HG03045 (cell line): ENCODE measurements at regions not wholly inside any gene's neighbourhood (a gene's known extent, or its start where the extent isn't known, plus 50 kb on each side); places are given as distances from the start of the nearest gene placed in this dataset.

Experiments used
- ATAC-seq: cut with Tn5 transposase; IDR thresholded peaks from one replicate; pipeline ENCODE4 v1.9.1; 2021; ENCODE audit warnings: mild to moderate bottlenecking, moderate library complexity; ENCODE audit not compliant: unreplicated experiment

GRCh38 chr10:84768132-84768531, 439.7 kb downstream of the CCSER2 start:
- no peak for ATAC-seq

GRCh38 chr10:84770824-84771223, 442.4 kb downstream of the CCSER2 start:
- no peak for ATAC-seq

- no peak for ATAC-seq
Observed at GRCh38 chr10:84783386-84783785, 455.0 kb downstream of the CCSER2 start.

DNA sequence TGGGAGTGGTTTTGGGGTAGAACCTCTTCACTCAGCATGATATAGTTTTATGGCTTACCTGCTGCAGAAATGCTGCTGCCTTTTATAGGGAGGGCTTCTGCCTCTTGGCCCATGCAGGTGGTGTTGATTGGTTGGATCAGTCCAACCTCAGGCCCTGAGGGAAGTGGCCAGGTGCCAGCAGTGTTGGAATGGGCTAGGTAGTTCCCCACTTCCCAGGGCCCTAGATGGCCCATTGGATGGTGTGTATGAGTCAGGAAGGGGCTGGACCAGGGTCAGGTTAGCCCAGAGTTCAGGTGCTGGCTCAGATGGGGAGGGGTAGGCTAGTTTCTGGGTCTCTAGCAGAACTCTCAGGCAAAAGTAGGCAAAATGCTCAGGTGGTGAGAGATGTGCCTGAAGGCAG, 455.5 kb downstream of the CCSER2 start:
- ATAC-seq = no peak

GRCh38 chr10:84784749-84785148, 456.4 kb downstream of the CCSER2 start:
- ATAC-seq = no peak

DNA sequence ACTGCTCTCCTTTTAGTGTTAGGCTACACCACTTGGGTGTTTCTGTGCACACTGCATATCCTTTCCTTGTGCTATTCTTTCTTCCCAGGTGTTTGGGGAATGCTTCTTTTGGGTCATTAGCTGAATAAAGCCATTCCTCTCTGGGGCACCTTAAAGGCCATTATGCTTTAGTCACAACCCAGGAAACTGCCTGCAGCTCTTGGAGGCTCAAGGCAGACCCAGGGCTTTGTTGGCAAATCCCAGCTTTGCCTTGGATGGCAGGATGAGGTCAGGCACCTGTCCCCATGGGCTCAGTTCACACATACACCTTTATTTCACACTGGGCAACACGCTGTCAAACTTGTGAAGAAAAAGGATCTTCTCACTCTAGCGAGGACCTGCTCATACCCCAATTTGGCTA, 460.6 kb downstream of the CCSER2 start:
- no peak for ATAC-seq

DNA sequence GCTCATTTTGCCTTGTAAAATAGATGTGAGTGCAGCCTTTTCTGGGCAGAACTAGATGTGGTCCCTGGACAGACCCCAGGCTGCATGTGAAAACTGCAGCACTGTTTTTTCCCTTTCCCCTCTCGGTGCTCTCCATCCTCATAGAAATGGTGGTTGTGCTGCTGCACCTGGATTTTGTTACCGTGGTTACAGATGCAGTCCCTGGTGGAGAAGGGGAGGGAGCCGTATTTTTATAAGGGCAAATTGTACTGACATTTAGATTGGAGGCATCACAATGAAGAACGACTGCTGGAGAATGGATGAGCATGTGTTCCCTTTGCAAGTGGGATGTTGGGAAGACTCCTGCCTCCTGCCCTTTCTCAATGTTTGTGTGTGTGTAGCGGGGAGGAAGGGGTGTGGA, 469.9 kb downstream of the CCSER2 start:
- no peak for ATAC-seq

DNA sequence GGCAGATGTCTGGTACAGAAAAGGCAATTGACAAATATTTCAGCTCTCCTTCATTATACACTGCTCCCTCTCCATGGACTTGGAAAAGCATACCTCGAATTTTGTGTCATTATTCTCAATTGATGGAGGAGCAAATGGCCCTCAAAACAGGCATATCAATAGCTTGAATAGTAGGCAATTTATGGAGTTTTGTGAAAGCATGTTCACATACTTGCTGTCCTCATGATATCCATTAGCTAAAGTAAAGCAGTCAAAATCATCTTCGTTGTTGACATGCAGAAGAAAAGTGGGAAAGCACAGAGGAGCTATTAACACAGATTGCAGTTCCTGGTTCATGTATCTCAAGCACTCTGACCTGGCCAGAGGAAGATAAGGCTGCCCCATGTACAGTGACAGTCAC, 472.8 kb downstream of the CCSER2 start:
- ATAC-seq = no peak

- no peak for ATAC-seq
Observed at GRCh38 chr10:84801916-84802315, 473.5 kb downstream of the CCSER2 start.

DNA sequence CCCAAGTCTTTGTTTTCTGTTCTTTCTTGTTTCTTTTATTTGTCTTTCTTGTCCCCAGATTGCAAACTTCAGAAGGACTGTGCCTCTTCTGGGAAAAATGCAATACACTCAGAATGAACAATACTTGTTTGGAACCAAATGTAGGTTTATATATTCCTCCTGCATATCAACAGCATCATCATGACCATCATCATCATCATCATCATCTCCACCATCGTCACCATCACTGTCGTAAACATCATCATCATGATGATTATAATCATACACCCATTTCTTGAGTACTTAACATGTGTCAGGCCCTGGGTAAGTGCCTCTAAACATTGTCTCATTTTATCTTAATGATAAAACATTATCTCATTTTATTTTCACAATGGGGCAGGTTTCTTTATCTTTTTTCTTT, 476.8 kb downstream of the CCSER2 start:
- ATAC-seq = no peak

- no peak for ATAC-seq
Observed at GRCh38 chr10:84811113-84811512, 482.7 kb downstream of the CCSER2 start.

- no peak for ATAC-seq
Observed at GRCh38 chr10:84818961-84819360, 490.6 kb downstream of the CCSER2 start.

- no peak for ATAC-seq
Observed at GRCh38 chr10:84820120-84820519, 491.7 kb downstream of the CCSER2 start.

DNA sequence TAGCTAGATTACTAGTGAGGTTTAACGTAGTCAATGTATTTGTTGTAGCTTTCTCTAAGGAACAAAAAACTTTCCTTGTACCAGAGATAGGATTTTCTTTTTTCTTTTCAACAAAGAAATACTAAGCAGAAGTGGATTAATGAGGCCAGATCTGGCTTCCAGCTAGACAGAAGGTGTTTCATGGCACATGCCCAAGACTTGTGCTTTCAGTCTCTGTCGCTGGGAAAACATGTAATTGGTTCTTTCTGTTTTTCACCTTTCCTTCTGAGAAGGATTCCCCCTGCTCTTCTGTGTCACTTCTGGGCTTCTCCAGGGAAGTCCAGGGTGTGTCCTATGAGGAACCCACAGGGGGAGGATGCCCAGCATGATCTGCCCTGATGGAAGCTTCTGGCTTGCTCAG, 492.2 kb downstream of the CCSER2 start:
- no peak for ATAC-seq

GRCh38 chr10:84822931-84823630, 494.7 kb downstream of the CCSER2 start:
- ATAC-seq = no peak

DNA sequence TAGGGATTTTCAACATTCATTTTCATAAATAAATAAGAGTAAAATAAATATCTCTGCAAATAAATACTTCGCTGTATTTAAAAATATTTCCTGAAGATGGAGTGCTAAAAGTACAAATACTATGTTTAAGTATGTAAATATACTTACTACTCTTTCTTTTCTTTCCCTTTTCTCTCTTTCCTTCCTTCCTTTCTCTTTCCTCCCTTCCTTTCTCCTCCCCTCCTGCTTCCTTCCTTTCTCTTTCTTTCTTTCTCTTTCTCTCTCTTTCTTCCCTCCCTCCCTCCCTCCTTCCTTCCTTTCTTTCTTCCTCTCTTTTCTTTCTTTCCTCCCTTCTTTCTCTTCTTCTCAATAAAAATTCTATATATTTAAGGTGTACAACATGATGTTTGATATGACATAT, 496.1 kb downstream of the CCSER2 start:
- ATAC-seq = no peak

DNA sequence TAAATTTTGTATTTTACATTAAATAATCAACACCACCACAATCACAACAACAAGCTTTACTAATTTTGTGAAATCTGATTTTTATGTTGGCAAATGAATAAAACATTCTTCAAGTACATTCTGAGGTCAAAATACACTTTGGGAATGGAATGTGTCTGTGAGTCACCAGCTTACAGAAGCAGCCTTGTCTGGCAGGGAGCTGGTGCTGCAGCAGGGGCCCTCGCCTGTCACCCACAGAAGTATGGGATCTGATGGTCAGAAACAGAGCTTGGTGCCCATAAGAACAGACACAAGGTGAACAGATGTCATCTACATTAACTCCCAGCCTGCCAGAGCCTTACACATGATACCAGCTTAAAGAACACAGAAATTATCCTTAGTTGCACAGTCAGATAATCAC, 496.9 kb downstream of the CCSER2 start:
- no peak for ATAC-seq

DNA sequence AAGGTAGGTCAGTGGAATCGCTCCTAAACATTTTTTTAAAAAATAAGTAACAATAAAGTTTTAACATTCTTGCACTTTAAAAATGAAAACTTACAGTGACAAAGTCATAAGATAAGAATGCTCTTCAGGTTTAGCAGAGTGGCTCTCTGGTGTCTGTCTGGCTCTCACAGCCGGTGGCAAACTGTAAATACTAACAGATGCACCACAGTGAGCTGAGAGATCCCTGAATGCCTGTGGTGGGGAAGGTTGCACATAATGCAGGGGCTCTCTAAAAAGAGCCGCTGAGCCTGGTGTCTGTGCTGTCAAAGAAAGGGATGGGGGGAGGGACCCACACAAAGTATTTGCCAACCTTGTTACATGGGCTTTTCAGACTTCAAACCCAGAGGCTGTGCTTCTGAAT, 498.3 kb downstream of the CCSER2 start:
- no peak for ATAC-seq

DNA sequence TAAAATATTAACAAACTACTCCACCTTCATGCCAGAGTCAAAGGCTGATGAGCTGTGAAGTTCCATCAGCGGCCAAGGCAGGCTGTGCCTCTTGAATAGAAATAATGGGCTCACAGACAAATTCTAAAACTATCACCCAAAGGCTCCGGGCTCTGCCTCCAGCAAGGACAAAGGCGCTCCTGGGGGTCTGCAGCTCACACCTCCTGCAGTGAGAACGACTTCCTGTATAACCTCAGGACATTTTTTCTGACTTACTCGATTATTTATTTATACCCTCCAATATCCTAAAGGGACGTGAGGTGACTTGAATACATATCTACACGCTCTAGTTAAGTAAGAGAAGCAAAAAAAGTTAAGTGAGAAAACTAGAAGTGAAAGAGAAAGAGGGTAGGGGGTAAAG, 500.7 kb downstream of the CCSER2 start:
- ATAC-seq = no peak

- no peak for ATAC-seq
Observed at GRCh38 chr10:84837041-84837812, 508.8 kb downstream of the CCSER2 start.

DNA sequence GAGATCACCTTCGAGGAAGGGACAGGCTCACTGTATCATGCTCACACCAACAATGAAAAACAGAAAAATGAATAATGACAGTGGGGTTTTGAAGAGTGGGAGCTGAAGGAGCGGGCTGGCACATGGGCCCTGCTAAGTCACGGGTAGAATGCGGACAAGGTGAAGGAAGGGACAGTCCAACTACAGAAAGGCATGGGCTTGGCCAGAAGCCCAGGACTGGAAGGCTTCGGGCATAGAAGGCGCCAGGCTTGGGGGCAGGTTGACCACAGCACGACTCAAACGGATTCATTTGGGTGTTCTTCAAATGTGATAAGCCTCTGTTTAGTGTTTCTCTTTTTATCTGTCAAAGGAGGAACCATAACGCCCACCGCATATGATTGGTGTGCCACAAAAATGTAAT, 509.5 kb downstream of the CCSER2 start:
- ATAC-seq = no peak

DNA sequence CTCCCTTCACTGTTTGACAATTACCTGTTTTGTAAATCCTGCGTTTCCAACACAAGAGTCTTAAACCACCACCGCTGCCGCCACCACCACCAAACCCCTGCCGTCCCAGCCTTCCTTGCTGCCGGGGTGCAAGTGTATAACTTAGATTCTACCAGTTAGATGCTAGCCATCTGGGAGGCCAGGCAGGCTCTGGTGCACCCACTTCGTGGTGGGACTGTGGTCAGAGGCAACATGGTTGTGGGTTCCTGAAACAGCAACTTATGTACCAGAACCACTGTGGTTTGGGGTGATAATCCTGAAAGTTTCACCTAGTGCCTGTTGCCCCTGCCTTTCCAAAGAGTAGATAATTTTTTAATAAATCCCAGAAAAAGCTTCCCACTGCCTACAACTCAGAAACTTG, 510.5 kb downstream of the CCSER2 start:
- ATAC-seq = no peak

- no peak for ATAC-seq
Observed at GRCh38 chr10:84842593-84842992, 514.2 kb downstream of the CCSER2 start.
